PC-3 (cell line): ENCODE measurements at regions not wholly inside any gene's neighbourhood (a gene's known extent, or its start where the extent isn't known, plus 50 kb on each side); places are given as distances from the start of the nearest gene placed in this dataset.

ENCODE experiments used
- ATAC-seq: fragments of 200-7000 bp; cut with Tn5 transposase; 2 replicates; pipeline ENCODE4 v1.9.1; 2020; ENCODE audit warnings: mild to moderate bottlenecking, moderate library complexity
- BruUV-seq: library from RNA; stranded (reverse); fragments of 400-500 nt; replicated peaks from 2 replicates; lab custom pipeline; 2021; lab: Mats Ljungman, UMichigan
- CTCF ChIA-PET: fragments of 300-600 bp; sonication (Branson Sonifier 250); formaldehyde crosslinking; loops from one replicate; lab custom pipeline; 2022; ENCODE audit warnings: antibody characterized with exemption; lab: Charles Lee
- POLR2A ChIA-PET: fragments of 300-600 bp; sonication (Branson Sonifier 250); formaldehyde crosslinking; loops from one replicate; lab custom pipeline; 2022; ENCODE audit warnings: antibody characterized with exemption; ENCODE audit not compliant: unreplicated experiment; lab: Charles Lee
- DNase-seq: peaks from one replicate; pipeline ENCODE4 v3.0.0-alpha.2; 2015
- H2AFZ ChIP-seq: fragments of 300-600 bp; sonication (generic); 2 replicates; pipeline ENCODE4 v1.6.0; 2016; ENCODE audit warnings: antibody characterized with exemption, low read length
- H3F3A ChIP-seq: fragments of 300-600 bp; sonication (generic); one replicate; pipeline ENCODE4 v1.6.0; 2017; ENCODE audit warnings: antibody characterized with exemption, low read length, control low read depth, mild to moderate bottlenecking; ENCODE audit not compliant: unreplicated experiment
- H3K27ac ChIP-seq: fragments of 300-600 bp; sonication (generic); 2 replicates; pipeline ENCODE4 v1.5.1; 2016; ENCODE audit warnings: mild to moderate bottlenecking, low read length
- H3K27me3 ChIP-seq: fragments of 300-600 bp; sonication (generic); 2 replicates; pipeline ENCODE4 v1.6.1; 2016; ENCODE audit warnings: low read length, mixed read lengths
- H3K36me3 ChIP-seq: fragments of 300-600 bp; sonication (generic); 2 replicates; pipeline ENCODE4 v1.6.1; 2016; ENCODE audit warnings: low read depth, mixed run types, low read length, mixed read lengths
- H3K4me1 ChIP-seq: fragments of 300-600 bp; sonication (generic); 2 replicates; pipeline ENCODE4 v1.5.1; 2016; ENCODE audit warnings: low read length; ENCODE audit not compliant: insufficient read depth
- H3K4me2 ChIP-seq: fragments of 300-600 bp; sonication (generic); 2 replicates; pipeline ENCODE4 v1.6.0; 2016; ENCODE audit warnings: low read length
- H3K4me3 ChIP-seq: fragments of 300-600 bp; sonication (generic); 2 replicates; pipeline ENCODE4 v1.5.1; 2016; ENCODE audit warnings: mild to moderate bottlenecking, low read length, mixed read lengths
- H3K79me2 ChIP-seq: fragments of 300-600 bp; sonication (generic); 2 replicates; pipeline ENCODE4 v1.6.1; 2017; ENCODE audit warnings: low read length, mixed read lengths
- H3K9ac ChIP-seq: fragments of 300-600 bp; sonication (generic); 2 replicates; pipeline ENCODE4 v1.6.0; 2016; ENCODE audit warnings: mild to moderate bottlenecking, low read length
- H3K9me2 ChIP-seq: fragments of 300-600 bp; sonication (generic); replicated peaks from 2 replicates; pipeline ENCODE4 v1.6.1; 2016; ENCODE audit warnings: mixed run types, low read length, mixed read lengths
- H3K9me3 ChIP-seq: fragments of 300-600 bp; sonication (generic); 2 replicates; pipeline ENCODE4 v1.6.1; 2016; ENCODE audit warnings: low read length, mixed read lengths
- H4K20me1 ChIP-seq: fragments of 300-600 bp; sonication (generic); 2 replicates; pipeline ENCODE4 v1.6.1; 2016; ENCODE audit warnings: low read length, mixed read lengths
- EZH2 ChIP-seq: fragments of 300-600 bp; sonication (generic); IDR thresholded peaks from one replicate; pipeline ENCODE4 v1.6.1; 2017; ENCODE audit warnings: antibody characterized with exemption, mild to moderate bottlenecking, low read length; ENCODE audit not compliant: unreplicated experiment
- EZH2phosphoT487 ChIP-seq: fragments of 300-600 bp; sonication (generic); IDR thresholded peaks from 2 replicates; pipeline ENCODE4 v1.6.1; 2018; ENCODE audit warnings: mild to moderate bottlenecking, antibody characterized with exemption, low read length, borderline replicate concordance
- intact Hi-C: fragments of 100-400 bp; cut with micrococcal nuclease; formaldehyde crosslinking; loops from 2 replicates; pipeline ENCODE4 v1.9.0; 2023
- TF ChIP-seq, protein P1 (sequence below): fragments of 300-600 bp; sonication (generic); conservative IDR thresholded peaks from 2 replicates; pipeline ENCODE4 v1.5.1; 2017; ENCODE audit warnings: antibody characterized with exemption, low read depth, mild to moderate bottlenecking, low read length

DNA sequence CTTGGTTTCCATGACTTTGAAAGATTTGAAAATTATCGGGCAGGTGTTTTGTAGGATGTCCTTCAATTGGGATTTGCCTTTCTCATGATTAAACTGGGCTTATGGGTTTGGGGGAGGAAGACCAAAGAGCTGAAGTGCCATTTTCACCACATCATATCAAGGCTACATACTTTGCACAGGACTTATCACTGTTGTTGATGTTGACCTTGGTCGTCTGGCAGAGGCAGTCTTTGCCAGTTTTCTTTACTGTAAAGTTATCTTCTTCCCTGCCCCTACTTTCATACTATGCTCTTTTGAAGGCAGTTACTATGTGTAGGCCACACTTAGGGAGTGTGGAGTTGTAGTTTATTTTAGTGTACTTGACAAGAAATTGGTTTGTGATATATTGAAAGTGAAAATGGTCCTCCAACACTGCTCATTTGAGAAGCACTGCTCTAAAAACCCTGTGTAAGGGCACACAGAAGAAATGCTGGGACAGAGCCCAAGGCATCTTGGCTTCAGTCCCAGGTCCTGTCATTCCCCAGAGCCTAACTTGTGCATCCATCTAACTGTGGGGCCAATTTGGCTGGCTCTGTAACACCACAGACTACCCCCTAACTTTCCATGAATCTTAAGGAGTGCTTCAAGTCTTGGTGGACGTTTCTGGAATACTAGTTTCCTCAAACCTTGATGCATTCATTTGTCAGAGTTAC lies 384.9 kb downstream of the KCNRG start:
- ChIA-PET CTCF (no interaction called here), POLR2A (no interaction called here)
- ATAC-seq (no peak), DNase-seq (no peak)
- BruUV-seq: no TSS peak
- Histone ChIP-seq H3K4me1 (peaks cover 26% of the 10 kb centered on the region), H3K27ac (no peak overlapping the region), H3K9me2 (no peaks in the 10 kb centered on the region), H3K27me3 (no peaks in the 10 kb centered on the region), H3K4me3 (no peak overlapping the region), H3K79me2 (no peaks in the 10 kb centered on the region), H4K20me1 (no peaks in the 10 kb centered on the region), H3F3A (no peaks in the 10 kb centered on the region), H2AFZ (no peak overlapping the region), H3K9me3 (no peaks in the 10 kb centered on the region), H3K4me2 (no peak overlapping the region), H3K9ac (no peak overlapping the region), H3K36me3 (no peaks in the 10 kb centered on the region)
- TF ChIP-seq, protein P1, sequence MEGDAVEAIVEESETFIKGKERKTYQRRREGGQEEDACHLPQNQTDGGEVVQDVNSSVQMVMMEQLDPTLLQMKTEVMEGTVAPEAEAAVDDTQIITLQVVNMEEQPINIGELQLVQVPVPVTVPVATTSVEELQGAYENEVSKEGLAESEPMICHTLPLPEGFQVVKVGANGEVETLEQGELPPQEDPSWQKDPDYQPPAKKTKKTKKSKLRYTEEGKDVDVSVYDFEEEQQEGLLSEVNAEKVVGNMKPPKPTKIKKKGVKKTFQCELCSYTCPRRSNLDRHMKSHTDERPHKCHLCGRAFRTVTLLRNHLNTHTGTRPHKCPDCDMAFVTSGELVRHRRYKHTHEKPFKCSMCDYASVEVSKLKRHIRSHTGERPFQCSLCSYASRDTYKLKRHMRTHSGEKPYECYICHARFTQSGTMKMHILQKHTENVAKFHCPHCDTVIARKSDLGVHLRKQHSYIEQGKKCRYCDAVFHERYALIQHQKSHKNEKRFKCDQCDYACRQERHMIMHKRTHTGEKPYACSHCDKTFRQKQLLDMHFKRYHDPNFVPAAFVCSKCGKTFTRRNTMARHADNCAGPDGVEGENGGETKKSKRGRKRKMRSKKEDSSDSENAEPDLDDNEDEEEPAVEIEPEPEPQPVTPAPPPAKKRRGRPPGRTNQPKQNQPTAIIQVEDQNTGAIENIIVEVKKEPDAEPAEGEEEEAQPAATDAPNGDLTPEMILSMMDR: no peak
- TF ChIP-seq EZH2phosphoT487 (no peak), EZH2 (no peak)
- intact Hi-C loops: no loop called here

DNA sequence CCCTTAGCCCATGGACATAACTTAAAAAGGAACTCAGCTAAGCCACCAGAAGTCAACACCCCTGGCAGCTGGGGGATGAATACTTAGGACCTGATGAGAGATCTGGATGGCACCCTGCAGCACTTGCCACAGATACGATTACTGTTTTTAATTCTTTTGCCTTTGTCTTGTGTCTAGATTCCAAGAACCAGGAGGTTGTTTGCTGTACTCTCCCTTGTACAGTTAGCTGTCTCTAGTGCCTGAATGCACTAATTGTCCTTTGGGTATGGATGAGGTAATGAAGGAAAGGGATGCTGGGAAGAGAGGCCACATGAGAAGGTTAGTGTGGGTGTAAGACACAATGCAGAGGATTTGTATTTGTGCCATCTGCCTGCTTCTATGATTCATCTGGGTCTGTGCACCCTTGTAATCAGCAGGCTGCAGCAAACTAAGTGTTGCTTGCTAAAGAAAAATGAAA lies 385.8 kb downstream of the KCNRG start:
- BruUV-seq: no TSS peak
- Histone ChIP-seq H3K4me1 (peaks cover 26% of the 10 kb centered on the region), H3F3A (no peaks in the 10 kb centered on the region), H3K9ac (no peak overlapping the region), H3K27me3 (no peaks in the 10 kb centered on the region), H3K9me3 (no peaks in the 10 kb centered on the region), H2AFZ (no peak overlapping the region), H3K36me3 (no peaks in the 10 kb centered on the region), H3K9me2 (no peaks in the 10 kb centered on the region), H3K4me2 (no peak overlapping the region), H4K20me1 (no peaks in the 10 kb centered on the region), H3K27ac (no peak overlapping the region), H3K79me2 (no peaks in the 10 kb centered on the region), H3K4me3 (no peak overlapping the region)
- peak; percentile 58 for ATAC-seq
- TF ChIP-seq EZH2phosphoT487 (no peak), EZH2 (no peak)
- TF ChIP-seq, protein P1: no peak
- intact Hi-C loops: no loop called here
- POLR2A ChIA-PET: no interaction called here
- CTCF ChIA-PET: no interaction called here
- no peak for DNase-seq

DNA sequence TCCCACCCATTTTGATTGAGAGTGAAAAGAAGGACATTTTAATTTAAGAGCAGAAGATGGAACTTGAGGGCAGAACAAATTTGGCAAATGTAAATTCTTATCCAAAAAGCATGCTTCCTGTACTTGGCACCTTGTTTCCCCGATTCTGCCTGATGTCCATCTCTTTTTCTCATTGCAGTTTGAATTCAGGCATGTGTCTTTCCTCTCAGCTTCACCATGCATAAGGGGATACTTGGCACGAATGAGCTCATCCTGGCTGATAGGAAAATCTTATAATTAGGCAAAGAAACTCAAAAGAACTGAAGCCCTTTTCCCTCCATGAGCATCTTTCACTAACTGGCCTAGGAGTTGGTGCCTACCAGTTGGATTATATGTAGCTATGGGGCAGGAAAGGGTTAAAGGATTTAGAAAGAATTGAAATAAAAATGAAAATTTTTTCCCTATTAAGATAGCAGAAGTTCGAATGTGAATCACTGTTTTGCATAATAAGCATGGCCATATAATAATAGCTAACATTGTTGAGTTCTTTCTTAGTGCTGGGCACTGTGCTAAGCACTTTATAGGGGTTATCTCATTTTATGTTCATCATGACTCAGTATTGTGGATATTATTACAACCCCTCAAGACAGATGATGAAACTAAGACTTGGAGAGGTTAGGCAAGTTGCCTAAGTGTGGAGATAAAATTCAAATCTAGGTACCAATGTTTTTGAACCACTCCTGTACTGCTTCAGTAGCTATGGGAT lies 386.6 kb downstream of the KCNRG start:
- DNase-seq: peak; percentile 59
- H3K4me3 ChIP-seq: no peak overlapping the region
- no peak overlapping the region for H3K27ac ChIP-seq
- no peaks in the 10 kb centered on the region for H4K20me1 ChIP-seq
- ATAC-seq: peak; percentile 93
- POLR2A ChIA-PET: interaction anchor here (0.6 kb wide), 1 partner anchor 412 kb away, joined by 3 read pairs; no protein-coding TSS in a partner anchor
- TF ChIP-seq, protein P1: no peak
- no peak for TF ChIP-seq EZH2
- no peak for TF ChIP-seq EZH2phosphoT487
- H3K4me2 ChIP-seq: peak overlapping the region; percentile 34; the same call in 1 of the 2 replicates
- intact Hi-C loops: no loop called here
- no peaks in the 10 kb centered on the region for H3K27me3 ChIP-seq
- no peaks in the 10 kb centered on the region for H3K9me2 ChIP-seq
- H3K4me1 ChIP-seq: peaks cover 26% of the 10 kb centered on the region
- H3K9me3 ChIP-seq: no peaks in the 10 kb centered on the region
- BruUV-seq: no TSS peak
- no peak overlapping the region for H3K9ac ChIP-seq
- H2AFZ ChIP-seq: no peak overlapping the region
- no peaks in the 10 kb centered on the region for H3F3A ChIP-seq
- no peaks in the 10 kb centered on the region for H3K36me3 ChIP-seq
- H3K79me2 ChIP-seq: no peaks in the 10 kb centered on the region
- CTCF ChIA-PET: no interaction called here
